ENCODE measurements at regions not wholly inside any gene's neighbourhood (a gene's known extent, or its start where the extent isn't known, plus 50 kb on each side); places are given as distances from the start of the nearest gene placed in this dataset.

- H3K36me3 Mint-ChIP-seq (ENCODE audit: low read depth) = no peaks in the 10 kb centered on the region
- ChIA-PET POLR2A (no interaction called here), CTCF (no interaction called here)
Observed at GRCh38 chr15:47366884-47367283, 350.4 kb upstream of the SEMA6D start.

GRCh38 chr15:47367726-47368390 is 349.4 kb upstream of the SEMA6D start:
- intact Hi-C loops (cut with DNase I, micrococcal nuclease) = no loop called here
- ChIA-PET POLR2A (no interaction called here), CTCF (interaction anchor here (1.0 kb wide), 1 partner anchor 13 kb away, joined by 3 read pairs; no protein-coding TSS in a partner anchor)
- H3K27me3 ChIP-seq (ENCODE audit: control insufficient read depth in 1 of 2, insufficient read depth in 2 of 2, low read length in 2 of 2) = no peaks in the 10 kb centered on the region
- H3K36me3 ChIP-seq (ENCODE audit: insufficient read depth, low read length) = no peaks in the 10 kb centered on the region
- no peak for DNase-seq
- H3K9me3 ChIP-seq (ENCODE audit: control insufficient read depth in 1 of 2, insufficient read depth in 1 of 2, low read length in 2 of 2) = no peaks in the 10 kb centered on the region
- TF ChIP-seq CTCF (IDR thresholded peaks at IDR 0.05) = no peak
- ATAC-seq (ENCODE audit: poor library complexity) = no peak
- Mint-ChIP-seq H3K27ac (no peak overlapping the region), H3K36me3 (ENCODE audit: low read depth) (no peaks in the 10 kb centered on the region), H3K4me3 (no peak overlapping the region), H3K4me1 (ENCODE audit: low read depth) (no peaks in the 10 kb centered on the region), H3K27me3 (no peaks in the 10 kb centered on the region), H3K9me3 (no peaks in the 10 kb centered on the region)
- no peak overlapping the region for H3K27ac ChIP-seq (ENCODE audit: low read depth in 1 of 2, low read length in 2 of 2)
- no peak overlapping the region for H3K4me3 ChIP-seq (ENCODE audit: low read length)
- no peaks in the 10 kb centered on the region for H3K4me1 ChIP-seq (ENCODE audit: insufficient read depth, low read length)

More at GRCh38 chr15:47366884-47367283, 350.4 kb upstream of the SEMA6D start:
- H3K4me1 Mint-ChIP-seq (ENCODE audit: low read depth) = no peaks in the 10 kb centered on the region
- peaks cover 0 to 4% of the 10 kb centered on the region in 2 experiments for H3K9me3 ChIP-seq (ENCODE audit: control insufficient read depth in 1 of 2, insufficient read depth in 1 of 2, low read length in 2 of 2)
- intact Hi-C loops (cut with DNase I, micrococcal nuclease) = no loop called here
- no peak overlapping the region for H3K27ac ChIP-seq (ENCODE audit: low read depth in 1 of 2, low read length in 2 of 2)
- no peak for DNase-seq
- H3K4me3 Mint-ChIP-seq = no peak overlapping the region
- no peak for ATAC-seq (ENCODE audit: poor library complexity)
- no peaks in the 10 kb centered on the region for H3K4me1 ChIP-seq (ENCODE audit: insufficient read depth, low read length)
- H3K36me3 ChIP-seq (ENCODE audit: insufficient read depth, low read length) = no peaks in the 10 kb centered on the region
- no peak for TF ChIP-seq CTCF (IDR thresholded peaks at IDR 0.05)
- H3K9me3 Mint-ChIP-seq = no peaks in the 10 kb centered on the region
- no peaks in the 10 kb centered on the region for H3K27me3 Mint-ChIP-seq
- no peak overlapping the region for H3K27ac Mint-ChIP-seq
- H3K4me3 ChIP-seq (ENCODE audit: low read length) = no peak overlapping the region
- H3K27me3 ChIP-seq (ENCODE audit: control insufficient read depth in 1 of 2, insufficient read depth in 2 of 2, low read length in 2 of 2) = no peaks in the 10 kb centered on the region

- ATAC-seq (ENCODE audit: poor library complexity) (no peak), DNase-seq (no peak)
- no peaks in the 10 kb centered on the region for H3K36me3 Mint-ChIP-seq (ENCODE audit: low read depth)
- ChIA-PET CTCF (no interaction called here), POLR2A (no interaction called here)
- no peaks in the 10 kb centered on the region for H3K27me3 Mint-ChIP-seq
- no peak overlapping the region for H3K4me3 ChIP-seq (ENCODE audit: low read length)
- no peaks in the 10 kb centered on the region for H3K9me3 Mint-ChIP-seq
- no peak overlapping the region for H3K27ac ChIP-seq (ENCODE audit: low read depth in 1 of 2, low read length in 2 of 2)
- H3K9me3 ChIP-seq (ENCODE audit: control insufficient read depth in 1 of 2, insufficient read depth in 1 of 2, low read length in 2 of 2) = no peaks in the 10 kb centered on the region
- no peaks in the 10 kb centered on the region for H3K36me3 ChIP-seq (ENCODE audit: insufficient read depth, low read length)
- no peak overlapping the region for H3K4me3 Mint-ChIP-seq
- H3K27ac Mint-ChIP-seq = no peak overlapping the region
- intact Hi-C loops (cut with DNase I, micrococcal nuclease) = no loop called here
- no peaks in the 10 kb centered on the region for H3K4me1 ChIP-seq (ENCODE audit: insufficient read depth, low read length)
- TF ChIP-seq CTCF (IDR thresholded peaks at IDR 0.05) = no peak
- no peaks in the 10 kb centered on the region for H3K27me3 ChIP-seq (ENCODE audit: control insufficient read depth in 1 of 2, insufficient read depth in 2 of 2, low read length in 2 of 2)
- H3K4me1 Mint-ChIP-seq (ENCODE audit: low read depth) = no peaks in the 10 kb centered on the region
Observed at GRCh38 chr15:47371939-47372338, 345.4 kb upstream of the SEMA6D start.

All from CD4-positive, alpha-beta T cell (primary cell).